ENCODE measurements at regions not wholly inside any gene's neighbourhood (a gene's known extent, or its start where the extent isn't known, plus 50 kb on each side); places are given as distances from the start of the nearest gene placed in this dataset.
"Not testable (repeated sequence)": the region's sequence is repeated elsewhere in the genome, so short reads cannot be mapped to it uniquely, and the experiment has no call there.

- CTCF ChIA-PET; H3K4me1 Mint-ChIP-seq (ENCODE audit: low read depth); intact Hi-C loops (cut with micrococcal nuclease); POLR2A ChIA-PET; H3K9me3 Mint-ChIP-seq; DNase-seq; H3K4me3 Mint-ChIP-seq; H3K36me3 Mint-ChIP-seq; H3K27ac Mint-ChIP-seq; H3K27me3 Mint-ChIP-seq: not testable (repeated sequence)
Measured at GRCh38 chr3:198138205-198138604, 178.2 kb downstream of the LMLN start.

GRCh38 chr3:198139037-198139436 lies 179.0 kb downstream of the LMLN start:
- H3K4me1 Mint-ChIP-seq (ENCODE audit: low read depth); H3K27me3 Mint-ChIP-seq: not testable (repeated sequence)

GRCh38 chr3:198139513-198140167 lies 179.6 kb downstream of the LMLN start:
- DNase-seq; intact Hi-C loops (cut with micrococcal nuclease); H3K4me3 Mint-ChIP-seq; H3K4me1 Mint-ChIP-seq (ENCODE audit: low read depth); H3K36me3 Mint-ChIP-seq; POLR2A ChIA-PET; H3K27ac Mint-ChIP-seq; CTCF ChIA-PET; H3K27me3 Mint-ChIP-seq; H3K9me3 Mint-ChIP-seq: not testable (repeated sequence)

More at GRCh38 chr3:198139037-198139436, 179.0 kb downstream of the LMLN start:
- H3K9me3 Mint-ChIP-seq; DNase-seq; POLR2A ChIA-PET; H3K36me3 Mint-ChIP-seq; intact Hi-C loops (cut with micrococcal nuclease); H3K27ac Mint-ChIP-seq; CTCF ChIA-PET; H3K4me3 Mint-ChIP-seq: not testable (repeated sequence)

DNA sequence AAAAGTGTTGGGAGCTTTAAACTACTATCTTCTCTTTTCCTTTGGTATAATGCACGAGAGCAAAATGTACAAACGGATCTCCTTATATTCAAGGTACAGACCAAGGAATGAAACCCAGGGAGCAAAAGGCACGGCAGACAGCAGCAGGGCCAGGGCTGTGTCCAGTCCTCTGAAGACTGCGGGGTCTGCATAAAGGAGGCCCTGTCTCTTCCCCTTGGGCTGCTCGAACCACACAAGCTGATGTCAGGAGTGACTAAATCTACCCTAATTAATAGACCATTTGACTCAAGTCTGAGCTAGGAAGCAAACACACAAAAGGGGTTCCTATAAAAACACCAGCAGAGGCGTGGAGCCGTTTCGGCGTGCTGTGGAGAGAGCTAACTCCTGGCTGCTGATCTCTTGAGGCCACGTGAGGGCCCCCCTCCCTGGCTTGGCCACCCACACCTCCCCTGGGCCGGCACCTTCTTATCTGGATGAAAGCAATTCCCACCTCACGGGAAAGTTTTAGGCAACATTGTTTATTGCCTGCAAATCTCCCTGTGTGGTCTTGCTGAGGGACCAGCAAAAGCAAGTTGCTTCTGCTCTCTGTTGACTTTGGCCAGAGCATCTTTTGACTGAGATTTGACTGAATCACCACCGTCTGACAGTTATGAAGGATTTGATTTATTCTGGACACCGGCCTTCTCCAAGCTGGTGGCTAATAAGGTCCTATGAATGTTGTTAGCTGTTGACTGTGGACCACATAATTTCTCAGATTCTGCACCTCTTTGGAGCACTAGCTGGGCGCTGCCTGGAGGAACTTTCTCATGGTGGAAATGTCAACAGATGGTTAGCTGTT lies 183.5 kb downstream of the LMLN start:
- H3K4me3 Mint-ChIP-seq; POLR2A ChIA-PET; H3K27me3 Mint-ChIP-seq; H3K27ac Mint-ChIP-seq; H3K4me1 Mint-ChIP-seq (ENCODE audit: low read depth); CTCF ChIA-PET; intact Hi-C loops (cut with micrococcal nuclease); DNase-seq; H3K36me3 Mint-ChIP-seq; H3K9me3 Mint-ChIP-seq: not testable (repeated sequence)

- H3K27ac Mint-ChIP-seq; H3K4me1 Mint-ChIP-seq (ENCODE audit: low read depth); CTCF ChIA-PET; H3K4me3 Mint-ChIP-seq; H3K36me3 Mint-ChIP-seq; intact Hi-C loops (cut with micrococcal nuclease); DNase-seq; POLR2A ChIA-PET; H3K27me3 Mint-ChIP-seq; H3K9me3 Mint-ChIP-seq: not testable (repeated sequence)
Measured at GRCh38 chr3:198145231-198145784, 185.3 kb downstream of the LMLN start.

DNA sequence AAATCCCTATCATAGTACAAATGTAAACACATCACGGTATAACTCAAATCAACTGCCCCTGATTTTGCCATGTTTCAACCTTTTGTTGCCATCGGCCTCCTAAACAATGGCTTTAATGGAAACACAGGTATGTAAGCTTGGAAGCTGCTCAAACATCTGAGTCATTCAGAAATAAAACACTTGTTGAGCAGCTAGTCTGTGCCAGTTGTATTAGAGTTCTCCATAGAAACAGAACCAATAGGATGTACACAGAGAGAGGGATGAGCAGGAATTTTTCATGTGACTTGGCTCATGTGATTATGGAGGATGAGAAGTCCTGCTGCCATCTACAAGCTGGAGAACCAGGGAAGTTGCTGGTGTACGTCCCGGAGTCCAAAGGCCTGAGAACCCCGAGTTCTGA lies 186.1 kb downstream of the LMLN start:
- POLR2A ChIA-PET; H3K36me3 Mint-ChIP-seq; DNase-seq; H3K27me3 Mint-ChIP-seq; H3K4me3 Mint-ChIP-seq; H3K27ac Mint-ChIP-seq; H3K4me1 Mint-ChIP-seq (ENCODE audit: low read depth); intact Hi-C loops (cut with micrococcal nuclease); CTCF ChIA-PET; H3K9me3 Mint-ChIP-seq: not testable (repeated sequence)

DNA sequence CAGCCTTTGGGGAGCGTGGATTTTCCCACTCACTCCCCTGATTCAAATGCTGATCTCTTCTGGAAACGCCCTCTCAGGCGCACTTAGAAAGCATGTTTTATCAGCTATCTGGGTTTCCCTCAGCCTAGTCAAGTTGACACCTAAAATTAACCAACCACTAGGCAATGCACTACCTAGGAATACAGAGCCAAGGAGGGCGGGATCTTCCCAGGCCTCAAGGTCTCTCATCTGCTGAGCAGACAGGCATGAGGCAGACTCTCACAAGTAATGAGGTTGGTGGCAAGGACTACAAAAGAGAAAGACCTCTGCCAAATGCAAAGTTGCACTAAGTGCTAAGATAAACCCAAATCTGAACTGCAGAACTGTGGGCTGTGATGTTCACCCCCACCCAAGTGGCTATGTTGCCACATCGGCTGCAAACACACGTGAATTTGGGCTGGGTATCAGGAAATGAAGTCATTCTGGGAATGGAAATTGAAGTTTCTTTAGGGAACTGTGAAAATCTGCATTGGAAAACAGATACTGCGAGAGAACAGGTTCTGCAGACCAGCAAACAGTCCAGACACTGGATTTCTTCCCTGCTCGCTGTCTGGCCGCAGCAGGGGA lies 186.6 kb downstream of the LMLN start:
- H3K27ac Mint-ChIP-seq; H3K9me3 Mint-ChIP-seq; H3K36me3 Mint-ChIP-seq; H3K27me3 Mint-ChIP-seq; intact Hi-C loops (cut with micrococcal nuclease); CTCF ChIA-PET; H3K4me1 Mint-ChIP-seq (ENCODE audit: low read depth); DNase-seq; POLR2A ChIA-PET; H3K4me3 Mint-ChIP-seq: not testable (repeated sequence)

- H3K27ac Mint-ChIP-seq; intact Hi-C loops (cut with micrococcal nuclease); POLR2A ChIA-PET; H3K36me3 Mint-ChIP-seq; H3K9me3 Mint-ChIP-seq; H3K27me3 Mint-ChIP-seq; CTCF ChIA-PET; H3K4me3 Mint-ChIP-seq; H3K4me1 Mint-ChIP-seq (ENCODE audit: low read depth); DNase-seq: not testable (repeated sequence)
Measured at GRCh38 chr3:198147213-198147612, 187.2 kb downstream of the LMLN start.

GRCh38 chr3:198147993-198148392 lies 188.0 kb downstream of the LMLN start:
- H3K9me3 Mint-ChIP-seq; H3K4me3 Mint-ChIP-seq; H3K36me3 Mint-ChIP-seq; H3K27ac Mint-ChIP-seq; intact Hi-C loops (cut with micrococcal nuclease); H3K27me3 Mint-ChIP-seq; DNase-seq; POLR2A ChIA-PET; CTCF ChIA-PET; H3K4me1 Mint-ChIP-seq (ENCODE audit: low read depth): not testable (repeated sequence)

- H3K4me3 Mint-ChIP-seq; H3K4me1 Mint-ChIP-seq (ENCODE audit: low read depth); H3K27me3 Mint-ChIP-seq; H3K36me3 Mint-ChIP-seq; CTCF ChIA-PET; DNase-seq; H3K27ac Mint-ChIP-seq; POLR2A ChIA-PET; H3K9me3 Mint-ChIP-seq; intact Hi-C loops (cut with micrococcal nuclease): not testable (repeated sequence)
Measured at GRCh38 chr3:198149904-198150303, 189.9 kb downstream of the LMLN start.

- H3K9me3 Mint-ChIP-seq; intact Hi-C loops (cut with micrococcal nuclease); CTCF ChIA-PET; H3K4me3 Mint-ChIP-seq; H3K27ac Mint-ChIP-seq; POLR2A ChIA-PET; DNase-seq; H3K27me3 Mint-ChIP-seq; H3K4me1 Mint-ChIP-seq (ENCODE audit: low read depth); H3K36me3 Mint-ChIP-seq: not testable (repeated sequence)
Measured at GRCh38 chr3:198151867-198152266, 191.8 kb downstream of the LMLN start.

GRCh38 chr3:198155771-198156170 lies 195.8 kb downstream of the LMLN start:
- CTCF ChIA-PET; H3K4me1 Mint-ChIP-seq (ENCODE audit: low read depth); H3K27me3 Mint-ChIP-seq; H3K4me3 Mint-ChIP-seq; H3K27ac Mint-ChIP-seq; intact Hi-C loops (cut with micrococcal nuclease); H3K9me3 Mint-ChIP-seq; H3K36me3 Mint-ChIP-seq; POLR2A ChIA-PET; DNase-seq: not testable (repeated sequence)
